Activated naive CD8-positive, alpha-beta T cell treated with anti-CD3 and anti-CD28 coated beads, Interleukin-2, amount 50 U/mL, for 24 hours (primary cell): ENCODE measurements at regions not wholly inside any gene's neighbourhood (a gene's known extent, or its start where the extent isn't known, plus 50 kb on each side); places are given as distances from the start of the nearest gene placed in this dataset.

Source experiments
- ATAC-seq: fragments of 150-1000 bp; cut with Tn5 transposase; one replicate; pipeline ENCODE4 v1.10.0; 2021
- DNase-seq: peaks from one replicate; pipeline ENCODE4 v3.0.0; 2021
- H3K27ac Mint-ChIP-seq: one replicate; pipeline ENCODE4 v1.8.0; 2021; ENCODE audit warnings: mild to moderate bottlenecking, mixed read lengths
- H3K27me3 Mint-ChIP-seq: one replicate; pipeline ENCODE4 v1.8.0; 2021; ENCODE audit warnings: mixed read lengths
- H3K36me3 Mint-ChIP-seq: one replicate; pipeline ENCODE4 v1.8.0; 2021; ENCODE audit warnings: low read depth, mixed read lengths
- H3K4me1 Mint-ChIP-seq: one replicate; pipeline ENCODE4 v1.8.0; 2021; ENCODE audit warnings: mixed read lengths
- H3K4me3 Mint-ChIP-seq: one replicate; pipeline ENCODE4 v1.8.0; 2021; ENCODE audit warnings: mild to moderate bottlenecking, moderate library complexity, mixed read lengths
- H3K9me3 Mint-ChIP-seq: one replicate; pipeline ENCODE4 v1.8.0; 2021; ENCODE audit warnings: mixed read lengths

- Mint-ChIP-seq H3K4me1 (no peaks in the 10 kb centered on the region), H3K27ac (no peak overlapping the region), H3K27me3 (no peaks in the 10 kb centered on the region), H3K4me3 (no peak overlapping the region), H3K36me3 (no peaks in the 10 kb centered on the region), H3K9me3 (no peaks in the 10 kb centered on the region)
- ATAC-seq (no peak), DNase-seq (no peak)
These were observed 274.9 kb upstream of the RTL1 start for GRCh38 chr14:101178184-101179072.

GRCh38 chr14:101179691-101180211, 276.2 kb upstream of the RTL1 start:
- DNase-seq (no peak), ATAC-seq (no peak)
- no peaks in the 10 kb centered on the region for H3K9me3 Mint-ChIP-seq
- no peak overlapping the region for H3K4me3 Mint-ChIP-seq
- H3K4me1 Mint-ChIP-seq = no peaks in the 10 kb centered on the region
- H3K36me3 Mint-ChIP-seq = no peaks in the 10 kb centered on the region
- no peak overlapping the region for H3K27ac Mint-ChIP-seq
- no peaks in the 10 kb centered on the region for H3K27me3 Mint-ChIP-seq

GRCh38 chr14:101181446-101182313, 278.2 kb upstream of the RTL1 start:
- Mint-ChIP-seq H3K36me3 (no peaks in the 10 kb centered on the region), H3K4me1 (no peaks in the 10 kb centered on the region), H3K27ac (no peak overlapping the region), H3K4me3 (no peak overlapping the region), H3K27me3 (no peaks in the 10 kb centered on the region), H3K9me3 (no peaks in the 10 kb centered on the region)
- no peak for ATAC-seq
- DNase-seq = no peak

GRCh38 chr14:101182476-101182875, 279.0 kb upstream of the RTL1 start:
- ATAC-seq = no peak
- no peak overlapping the region for H3K4me3 Mint-ChIP-seq

GRCh38 chr14:101183376-101184103, 280.0 kb upstream of the RTL1 start:
- no peak overlapping the region for H3K27ac Mint-ChIP-seq
- H3K4me1 Mint-ChIP-seq = no peaks in the 10 kb centered on the region
- DNase-seq = no peak

More at GRCh38 chr14:101182476-101182875, 279.0 kb upstream of the RTL1 start:
- DNase-seq = no peak
- Mint-ChIP-seq H3K9me3 (no peaks in the 10 kb centered on the region), H3K36me3 (no peaks in the 10 kb centered on the region), H3K27ac (no peak overlapping the region), H3K4me1 (no peaks in the 10 kb centered on the region), H3K27me3 (no peaks in the 10 kb centered on the region)

GRCh38 chr14:101184104-101184455, 280.6 kb upstream of the RTL1 start:
- ATAC-seq (no peak), DNase-seq (no peak)
- Mint-ChIP-seq H3K36me3 (no peaks in the 10 kb centered on the region), H3K27me3 (no peaks in the 10 kb centered on the region), H3K9me3 (no peaks in the 10 kb centered on the region), H3K4me3 (no peak overlapping the region), H3K4me1 (no peaks in the 10 kb centered on the region), H3K27ac (no peak overlapping the region)

More at GRCh38 chr14:101183376-101184103, 280.0 kb upstream of the RTL1 start:
- no peaks in the 10 kb centered on the region for H3K36me3 Mint-ChIP-seq
- H3K27me3 Mint-ChIP-seq = no peaks in the 10 kb centered on the region
- H3K9me3 Mint-ChIP-seq = no peaks in the 10 kb centered on the region
- H3K4me3 Mint-ChIP-seq = no peak overlapping the region
- ATAC-seq = no peak

- Mint-ChIP-seq H3K36me3 (no peaks in the 10 kb centered on the region), H3K9me3 (no peaks in the 10 kb centered on the region), H3K4me1 (no peaks in the 10 kb centered on the region), H3K27ac (no peak overlapping the region), H3K27me3 (no peaks in the 10 kb centered on the region), H3K4me3 (no peak overlapping the region)
- no peak for DNase-seq
- no peak for ATAC-seq
These were observed 281.1 kb upstream of the RTL1 start for GRCh38 chr14:101184572-101184971.

- no peaks in the 10 kb centered on the region for H3K9me3 Mint-ChIP-seq
- no peak overlapping the region for H3K27ac Mint-ChIP-seq
- H3K4me1 Mint-ChIP-seq = no peaks in the 10 kb centered on the region
- DNase-seq = no peak
- no peak overlapping the region for H3K4me3 Mint-ChIP-seq
- ATAC-seq = no peak
- no peaks in the 10 kb centered on the region for H3K27me3 Mint-ChIP-seq
- no peaks in the 10 kb centered on the region for H3K36me3 Mint-ChIP-seq
These were observed 281.7 kb upstream of the RTL1 start for GRCh38 chr14:101185073-101185835.

GRCh38 chr14:101185946-101186345, 282.4 kb upstream of the RTL1 start:
- Mint-ChIP-seq H3K9me3 (no peaks in the 10 kb centered on the region), H3K27me3 (no peaks in the 10 kb centered on the region), H3K4me1 (no peaks in the 10 kb centered on the region), H3K27ac (no peak overlapping the region), H3K4me3 (no peak overlapping the region), H3K36me3 (no peaks in the 10 kb centered on the region)
- ATAC-seq (no peak), DNase-seq (no peak)

- Mint-ChIP-seq H3K9me3 (no peaks in the 10 kb centered on the region), H3K27ac (no peak overlapping the region), H3K4me1 (no peaks in the 10 kb centered on the region), H3K27me3 (no peaks in the 10 kb centered on the region), H3K36me3 (no peaks in the 10 kb centered on the region), H3K4me3 (no peak overlapping the region)
- DNase-seq (no peak), ATAC-seq (no peak)
These were observed 283.0 kb upstream of the RTL1 start for GRCh38 chr14:101186544-101186943.

- no peak for DNase-seq
- Mint-ChIP-seq H3K27ac (no peak overlapping the region), H3K4me3 (no peak overlapping the region), H3K4me1 (no peaks in the 10 kb centered on the region), H3K9me3 (no peaks in the 10 kb centered on the region), H3K36me3 (no peaks in the 10 kb centered on the region), H3K27me3 (no peaks in the 10 kb centered on the region)
- no peak for ATAC-seq
These were observed 283.7 kb upstream of the RTL1 start for GRCh38 chr14:101186992-101187815.

GRCh38 chr14:101187816-101188570, 284.5 kb upstream of the RTL1 start:
- H3K27ac Mint-ChIP-seq = no peak overlapping the region
- no peaks in the 10 kb centered on the region for H3K36me3 Mint-ChIP-seq
- H3K4me1 Mint-ChIP-seq = no peaks in the 10 kb centered on the region
- no peak for ATAC-seq
- H3K4me3 Mint-ChIP-seq = no peak overlapping the region
- H3K9me3 Mint-ChIP-seq = no peaks in the 10 kb centered on the region
- DNase-seq = no peak
- no peaks in the 10 kb centered on the region for H3K27me3 Mint-ChIP-seq

- H3K36me3 Mint-ChIP-seq = no peaks in the 10 kb centered on the region
- no peaks in the 10 kb centered on the region for H3K27me3 Mint-ChIP-seq
- no peak for ATAC-seq
- no peak overlapping the region for H3K4me3 Mint-ChIP-seq
- H3K27ac Mint-ChIP-seq = no peak overlapping the region
- DNase-seq = no peak
- no peaks in the 10 kb centered on the region for H3K4me1 Mint-ChIP-seq
- no peaks in the 10 kb centered on the region for H3K9me3 Mint-ChIP-seq
These were observed 285.0 kb upstream of the RTL1 start for GRCh38 chr14:101188571-101188915.
